Fibroblast of lung (primary cell): ENCODE measurements at regions not wholly inside any gene's neighbourhood (a gene's known extent, or its start where the extent isn't known, plus 50 kb on each side); places are given as distances from the start of the nearest gene placed in this dataset.
"Not testable (repeated sequence)": the region's sequence is repeated elsewhere in the genome, so short reads cannot be mapped to it uniquely, and the experiment has no call there.

Experiments used
- DNase-seq, 2 donors: peaks; one replicate each; pipeline versions ENCODE4 v3.0.0 to v3.0.0-alpha.2; 2010; ENCODE audit warnings: low read depth in 2 of 2
- H2AFZ ChIP-seq: 2 replicates; pipeline ENCODE4 v1.5.1; 2012; ENCODE audit warnings: low read length, control low read depth, inconsistent platforms
- H3K27ac ChIP-seq: 2 replicates; pipeline ENCODE4 v1.5.1; 2011; ENCODE audit warnings: low read length, control low read depth; ENCODE audit not compliant: insufficient read depth
- H3K27me3 ChIP-seq: 2 replicates; pipeline ENCODE4 v1.5.1; 2011; ENCODE audit warnings: mild to moderate bottlenecking, low read length; ENCODE audit not compliant: control insufficient read depth, insufficient read depth
- H3K36me3 ChIP-seq: 2 replicates; pipeline ENCODE4 v1.5.1; 2011; ENCODE audit warnings: low read length; ENCODE audit not compliant: control insufficient read depth, insufficient read depth
- H3K4me1 ChIP-seq: 2 replicates; pipeline ENCODE4 v1.5.1; 2011; ENCODE audit warnings: low read length; ENCODE audit not compliant: control insufficient read depth, insufficient read depth; ENCODE audit errors: extremely low read depth
- H3K4me2 ChIP-seq: 2 replicates; pipeline ENCODE4 v1.5.1; 2011; ENCODE audit warnings: low read length, control low read depth; ENCODE audit not compliant: insufficient read depth; ENCODE audit errors: extremely low read depth
- H3K4me3 ChIP-seq, 4 experiments: fragments of 200-600 bp in 1 of 4; sonication (generic) in 1 of 4; replicated peaks in 1 of 4; 2 replicates each; pipeline ENCODE4 v1.5.1; 2011 to 2016; ENCODE audit warnings: low read length in 4 of 4, low read depth in 3 of 4, mild to moderate bottlenecking in 3 of 4, control low read depth in 2 of 4, inconsistent platforms in 1 of 4, mixed read lengths in 1 of 4; ENCODE audit not compliant: insufficient read depth in 1 of 4; ENCODE audit errors: control extremely low read depth in 1 of 4
- H3K79me2 ChIP-seq: 2 replicates; pipeline ENCODE4 v1.5.1; 2012; ENCODE audit warnings: mild to moderate bottlenecking, low read length, inconsistent platforms; ENCODE audit not compliant: control insufficient read depth, insufficient read depth
- H3K9ac ChIP-seq: 2 replicates; pipeline ENCODE4 v1.5.1; 2011; ENCODE audit warnings: mild to moderate bottlenecking, low read length, control low read depth; ENCODE audit not compliant: insufficient read depth
- H3K9me3 ChIP-seq: 2 replicates; pipeline ENCODE4 v1.5.1; 2012; ENCODE audit warnings: low read depth, low read length; ENCODE audit not compliant: control insufficient read depth, insufficient read depth
- H4K20me1 ChIP-seq: 2 replicates; pipeline ENCODE4 v1.5.1; 2011; ENCODE audit warnings: low read length; ENCODE audit not compliant: control insufficient read depth, insufficient read depth; ENCODE audit errors: extremely low read depth
- EZH2 ChIP-seq: IDR thresholded peaks from 2 replicates; pipeline ENCODE4 v1.5.1; 2012; ENCODE audit warnings: low read length, control low read depth, mild to moderate bottlenecking; ENCODE audit errors: missing control alignments
- TF ChIP-seq, protein P1 (sequence below), 2 donors: IDR thresholded peaks in 1 of 2; conservative IDR thresholded peaks in 1 of 2; 1 replicate in 1 of 2; 2 replicates in 1 of 2; pipeline ENCODE4 v1.5.1; 2011 to 2012; ENCODE audit warnings: low read length in 2 of 2, control low read depth in 1 of 2, inconsistent platforms in 1 of 2, low read depth in 1 of 2, mild to moderate bottlenecking in 1 of 2

DNA sequence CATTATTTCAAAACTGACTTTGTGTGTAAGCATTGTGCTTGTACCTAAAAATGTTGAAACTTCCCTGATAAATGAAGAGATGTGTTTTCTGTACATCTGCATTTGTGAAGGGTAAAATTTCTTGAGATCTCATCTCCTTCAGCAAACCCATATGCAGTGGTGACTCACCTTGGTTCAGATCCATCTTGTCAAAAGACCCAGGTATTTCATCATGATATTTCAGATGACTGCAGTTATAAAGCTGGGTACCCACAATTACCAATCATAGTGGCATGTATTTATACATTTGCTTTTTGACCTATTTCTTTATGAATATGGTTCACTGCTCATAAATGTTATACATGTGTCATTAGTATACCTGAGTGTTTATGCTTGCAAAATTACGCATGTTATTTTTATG lies 1213.6 kb downstream of the GALC start:
- Histone ChIP-seq H4K20me1 (no peaks in the 10 kb centered on the region), H3K4me2 (no peak overlapping the region), H3K9ac (no peak overlapping the region), H3K27ac (no peak overlapping the region), H3K36me3 (no peaks in the 10 kb centered on the region), H2AFZ (no peak overlapping the region), H3K27me3 (no peaks in the 10 kb centered on the region), H3K9me3 (no peaks in the 10 kb centered on the region), H3K79me2 (no peaks in the 10 kb centered on the region), H3K4me1 (no peaks in the 10 kb centered on the region), H3K4me3 (no peak overlapping the region)
- TF ChIP-seq EZH2: no peak
- TF ChIP-seq, protein P1, sequence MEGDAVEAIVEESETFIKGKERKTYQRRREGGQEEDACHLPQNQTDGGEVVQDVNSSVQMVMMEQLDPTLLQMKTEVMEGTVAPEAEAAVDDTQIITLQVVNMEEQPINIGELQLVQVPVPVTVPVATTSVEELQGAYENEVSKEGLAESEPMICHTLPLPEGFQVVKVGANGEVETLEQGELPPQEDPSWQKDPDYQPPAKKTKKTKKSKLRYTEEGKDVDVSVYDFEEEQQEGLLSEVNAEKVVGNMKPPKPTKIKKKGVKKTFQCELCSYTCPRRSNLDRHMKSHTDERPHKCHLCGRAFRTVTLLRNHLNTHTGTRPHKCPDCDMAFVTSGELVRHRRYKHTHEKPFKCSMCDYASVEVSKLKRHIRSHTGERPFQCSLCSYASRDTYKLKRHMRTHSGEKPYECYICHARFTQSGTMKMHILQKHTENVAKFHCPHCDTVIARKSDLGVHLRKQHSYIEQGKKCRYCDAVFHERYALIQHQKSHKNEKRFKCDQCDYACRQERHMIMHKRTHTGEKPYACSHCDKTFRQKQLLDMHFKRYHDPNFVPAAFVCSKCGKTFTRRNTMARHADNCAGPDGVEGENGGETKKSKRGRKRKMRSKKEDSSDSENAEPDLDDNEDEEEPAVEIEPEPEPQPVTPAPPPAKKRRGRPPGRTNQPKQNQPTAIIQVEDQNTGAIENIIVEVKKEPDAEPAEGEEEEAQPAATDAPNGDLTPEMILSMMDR (conservative IDR thresholded peaks at IDR 0.05 in 1 of 2, IDR thresholded peaks at IDR 0.05 in 1 of 2; ENCODE audit: low read depth in 1 of 2, low read length in 2 of 2): no peak
- peak; percentile 35 to 47 for DNase-seq

DNA sequence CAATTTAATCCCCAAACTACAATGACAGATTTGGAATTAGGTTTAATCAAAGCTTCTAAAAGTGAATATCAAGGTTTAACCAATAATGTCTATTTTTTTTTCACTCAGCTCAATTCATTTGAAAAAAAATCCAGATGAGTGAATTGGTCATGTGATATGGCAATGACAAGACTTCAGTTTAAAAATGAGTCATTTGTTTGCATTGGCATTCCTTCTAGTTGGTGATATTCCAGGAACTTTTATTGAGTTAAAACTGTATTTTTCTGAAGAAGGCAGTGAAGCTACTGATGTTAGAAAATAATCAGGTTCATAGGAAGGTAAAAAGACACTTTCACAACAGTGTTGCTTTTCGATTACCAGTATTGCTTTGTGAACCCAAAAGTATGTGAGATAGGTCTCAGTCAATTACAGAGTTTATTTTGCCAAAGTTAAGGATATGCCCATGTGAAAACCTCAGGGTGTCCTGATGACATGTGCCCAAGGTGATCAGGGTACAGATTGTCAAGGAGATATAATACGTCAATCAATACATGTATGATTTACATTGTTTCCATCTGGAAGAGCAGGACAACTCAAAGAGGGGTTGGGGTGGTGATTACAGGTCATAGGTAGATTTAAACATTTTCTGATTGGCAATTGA lies 1214.9 kb downstream of the GALC start:
- no peaks in the 10 kb centered on the region for H3K79me2 ChIP-seq
- no peaks in the 10 kb centered on the region for H3K4me1 ChIP-seq
- H3K27ac ChIP-seq: no peak overlapping the region
- H2AFZ ChIP-seq: no peak overlapping the region
- H4K20me1 ChIP-seq: no peaks in the 10 kb centered on the region
- no peak overlapping the region for H3K4me3 ChIP-seq
- TF ChIP-seq EZH2: no peak
- TF ChIP-seq, protein P1 (conservative IDR thresholded peaks at IDR 0.05 in 1 of 2, IDR thresholded peaks at IDR 0.05 in 1 of 2; ENCODE audit: low read depth in 1 of 2, low read length in 2 of 2): no peak
- DNase-seq: peak; percentile 75 to 91
- H3K27me3 ChIP-seq: no peaks in the 10 kb centered on the region
- H3K36me3 ChIP-seq: no peaks in the 10 kb centered on the region
- H3K9ac ChIP-seq: no peak overlapping the region
- peak overlapping the region; percentile 6 for H3K4me2 ChIP-seq
- no peaks in the 10 kb centered on the region for H3K9me3 ChIP-seq

DNA sequence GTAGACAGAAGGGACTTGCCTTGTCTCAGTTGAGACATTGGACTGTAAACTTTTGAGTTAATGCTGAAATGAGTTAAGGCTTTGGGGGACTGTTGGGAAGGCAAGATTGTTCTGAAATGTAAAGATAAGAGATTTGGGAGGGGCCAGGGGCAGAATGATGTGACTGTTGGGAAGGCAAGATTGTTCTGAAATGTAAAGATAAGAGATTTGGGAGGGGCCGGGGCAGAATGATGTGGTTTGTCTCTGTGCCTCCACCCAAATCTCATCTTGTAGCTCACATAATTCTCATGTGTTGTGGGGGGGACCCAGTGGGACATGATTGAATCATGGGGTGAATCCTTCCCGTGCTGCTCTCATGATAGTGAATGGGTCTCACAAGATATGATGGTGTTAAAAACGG lies 1217.1 kb downstream of the GALC start:
- H3K4me2 ChIP-seq, H3K4me1 ChIP-seq, H3K9me3 ChIP-seq, H3K36me3 ChIP-seq, H3K79me2 ChIP-seq, H3K27ac ChIP-seq, H4K20me1 ChIP-seq, DNase-seq, H2AFZ ChIP-seq, H3K9ac ChIP-seq, H3K27me3 ChIP-seq, H3K4me3 ChIP-seq: not testable (repeated sequence)
